ENCODE measurements at regions not wholly inside any gene's neighbourhood (a gene's known extent, or its start where the extent isn't known, plus 50 kb on each side); places are given as distances from the start of the nearest gene placed in this dataset.

- H3K4me2 ChIP-seq: no peak overlapping the region
- TF ChIP-seq EZH2 (IDR thresholded peaks at IDR 0.05; ENCODE audit: borderline replicate concordance) (no peak), EZH2phosphoT487 (IDR thresholded peaks at IDR 0.05; ENCODE audit: low read depth, severe bottlenecking, unreplicated experiment) (no peak)
- H2AFZ ChIP-seq: no peak overlapping the region
- H3K4me1 ChIP-seq (ENCODE audit: insufficient read depth): no peaks in the 10 kb centered on the region
- H3K4me3 ChIP-seq: no peak overlapping the region
- H3K27me3 ChIP-seq: no peaks in the 10 kb centered on the region
- no peaks in the 10 kb centered on the region for H3K9me2 ChIP-seq (replicated peaks; ENCODE audit: insufficient read depth)
- no peaks in the 10 kb centered on the region for H4K20me1 ChIP-seq (ENCODE audit: insufficient read depth, poor library complexity, severe bottlenecking)
- 74% methylated on average over 5 of the region's 5 CpGs for WGBS (ENCODE audit: low lambda C conversion rate, missing lambda C conversion rate)
- no peak for DNase-seq (ENCODE audit: low spot score)
- no peaks in the 10 kb centered on the region for H3K79me2 ChIP-seq
- H3K27ac ChIP-seq: no peak overlapping the region
- no peaks in the 10 kb centered on the region for H3K9me3 ChIP-seq (ENCODE audit: low read depth)
- H3K36me3 ChIP-seq (replicated peaks; ENCODE audit: insufficient read depth, low read depth): no peaks in the 10 kb centered on the region
Measured at GRCh38 chr5:15034379-15034778, 162.8 kb upstream of the ANKH start.

DNA sequence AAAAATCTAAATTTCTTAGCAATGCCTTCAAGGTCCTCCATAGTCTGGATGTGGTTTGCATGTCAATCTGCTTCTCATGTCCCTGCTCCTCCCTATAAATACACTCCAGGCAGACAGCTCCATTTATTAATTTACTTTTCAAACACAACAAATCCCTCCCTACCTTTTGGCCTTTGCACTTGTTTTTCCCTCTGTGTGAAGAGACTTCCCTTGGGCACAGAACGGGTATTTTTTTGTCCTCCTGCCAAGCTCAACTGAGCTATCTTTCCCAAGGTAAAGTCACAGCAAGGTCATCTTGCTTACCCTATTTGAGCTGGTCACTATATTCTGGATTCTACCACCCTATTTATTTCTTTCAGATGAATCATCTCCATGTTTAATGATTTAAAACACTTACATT is 159.6 kb upstream of the ANKH start:
- no peaks in the 10 kb centered on the region for H3K4me1 ChIP-seq (ENCODE audit: insufficient read depth)
- no peak for DNase-seq (ENCODE audit: low spot score)
- TF ChIP-seq, protein P1, sequence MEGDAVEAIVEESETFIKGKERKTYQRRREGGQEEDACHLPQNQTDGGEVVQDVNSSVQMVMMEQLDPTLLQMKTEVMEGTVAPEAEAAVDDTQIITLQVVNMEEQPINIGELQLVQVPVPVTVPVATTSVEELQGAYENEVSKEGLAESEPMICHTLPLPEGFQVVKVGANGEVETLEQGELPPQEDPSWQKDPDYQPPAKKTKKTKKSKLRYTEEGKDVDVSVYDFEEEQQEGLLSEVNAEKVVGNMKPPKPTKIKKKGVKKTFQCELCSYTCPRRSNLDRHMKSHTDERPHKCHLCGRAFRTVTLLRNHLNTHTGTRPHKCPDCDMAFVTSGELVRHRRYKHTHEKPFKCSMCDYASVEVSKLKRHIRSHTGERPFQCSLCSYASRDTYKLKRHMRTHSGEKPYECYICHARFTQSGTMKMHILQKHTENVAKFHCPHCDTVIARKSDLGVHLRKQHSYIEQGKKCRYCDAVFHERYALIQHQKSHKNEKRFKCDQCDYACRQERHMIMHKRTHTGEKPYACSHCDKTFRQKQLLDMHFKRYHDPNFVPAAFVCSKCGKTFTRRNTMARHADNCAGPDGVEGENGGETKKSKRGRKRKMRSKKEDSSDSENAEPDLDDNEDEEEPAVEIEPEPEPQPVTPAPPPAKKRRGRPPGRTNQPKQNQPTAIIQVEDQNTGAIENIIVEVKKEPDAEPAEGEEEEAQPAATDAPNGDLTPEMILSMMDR (IDR thresholded peaks at IDR 0.05; ENCODE audit: poor library complexity): no peak
- TF ChIP-seq EZH2 (IDR thresholded peaks at IDR 0.05; ENCODE audit: borderline replicate concordance) (no peak), EZH2phosphoT487 (IDR thresholded peaks at IDR 0.05; ENCODE audit: low read depth, severe bottlenecking, unreplicated experiment) (no peak)
- H3K9me2 ChIP-seq (replicated peaks; ENCODE audit: insufficient read depth): no peaks in the 10 kb centered on the region
- no peak overlapping the region for H3K4me3 ChIP-seq
- H3K4me2 ChIP-seq: no peak overlapping the region
- H3K9me3 ChIP-seq (ENCODE audit: low read depth): no peaks in the 10 kb centered on the region
- H3K27ac ChIP-seq: no peak overlapping the region
- H3K27me3 ChIP-seq: no peaks in the 10 kb centered on the region
- H4K20me1 ChIP-seq (ENCODE audit: insufficient read depth, poor library complexity, severe bottlenecking): no peaks in the 10 kb centered on the region
- no peaks in the 10 kb centered on the region for H3K79me2 ChIP-seq
- H2AFZ ChIP-seq: no peak overlapping the region
- no peaks in the 10 kb centered on the region for H3K36me3 ChIP-seq (replicated peaks; ENCODE audit: insufficient read depth, low read depth)
- WGBS (ENCODE audit: low lambda C conversion rate, missing lambda C conversion rate): 82% methylated on average over 1 of the region's 1 CpG

DNA sequence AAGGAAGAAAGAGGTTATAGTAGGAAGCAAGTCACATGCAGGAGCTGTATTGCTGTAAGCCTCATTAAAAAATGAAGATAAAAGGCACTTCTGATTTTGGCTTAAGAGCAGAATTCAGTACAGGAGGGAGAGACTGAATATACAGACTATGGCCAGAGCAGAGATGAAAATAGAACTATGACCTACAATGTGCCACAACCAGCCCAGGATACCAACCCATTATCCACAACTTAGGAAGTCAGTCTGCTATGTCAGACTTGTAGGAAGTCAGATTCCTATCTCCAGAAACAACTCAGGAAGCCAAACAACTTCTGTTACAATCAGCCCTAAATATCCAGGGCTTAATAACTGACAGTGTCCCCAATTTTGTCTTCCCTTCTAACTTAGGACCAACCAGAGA is 156.2 kb upstream of the ANKH start:
- Histone ChIP-seq H3K4me2 (no peak overlapping the region), H2AFZ (no peak overlapping the region), H3K36me3 (replicated peaks; ENCODE audit: insufficient read depth, low read depth) (no peaks in the 10 kb centered on the region), H3K4me1 (ENCODE audit: insufficient read depth) (no peaks in the 10 kb centered on the region), H3K79me2 (no peaks in the 10 kb centered on the region), H4K20me1 (ENCODE audit: insufficient read depth, poor library complexity, severe bottlenecking) (no peaks in the 10 kb centered on the region), H3K9me3 (ENCODE audit: low read depth) (no peaks in the 10 kb centered on the region), H3K4me3 (no peak overlapping the region), H3K27me3 (no peaks in the 10 kb centered on the region), H3K27ac (no peak overlapping the region), H3K9me2 (replicated peaks; ENCODE audit: insufficient read depth) (no peaks in the 10 kb centered on the region)
- TF ChIP-seq, protein P1 (IDR thresholded peaks at IDR 0.05; ENCODE audit: poor library complexity): no peak
- TF ChIP-seq EZH2 (IDR thresholded peaks at IDR 0.05; ENCODE audit: borderline replicate concordance) (no peak), EZH2phosphoT487 (IDR thresholded peaks at IDR 0.05; ENCODE audit: low read depth, severe bottlenecking, unreplicated experiment) (no peak)
- no peak for DNase-seq (ENCODE audit: low spot score)

DNA sequence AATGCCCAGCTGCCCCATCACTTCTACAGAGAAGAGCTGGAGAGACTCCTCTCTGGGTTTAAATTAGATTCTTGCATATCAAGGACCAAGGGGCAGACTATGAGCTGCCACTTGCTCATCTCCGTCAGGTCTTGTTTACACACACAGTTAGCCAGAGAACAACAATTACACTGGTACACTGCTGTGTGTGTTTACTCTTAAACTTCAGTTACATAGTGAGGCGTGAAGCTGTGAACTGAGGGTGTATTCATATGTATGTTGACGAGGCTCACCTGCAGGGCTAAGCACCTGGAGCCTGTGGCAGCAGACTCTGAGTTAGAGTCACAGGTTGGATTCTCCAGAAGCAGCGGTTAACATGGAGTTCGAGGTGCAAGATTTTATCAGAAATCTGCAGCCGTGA is 155.4 kb upstream of the ANKH start:
- no peaks in the 10 kb centered on the region for H3K27me3 ChIP-seq
- no peak overlapping the region for H3K27ac ChIP-seq
- H2AFZ ChIP-seq: no peak overlapping the region
- H3K4me3 ChIP-seq: no peak overlapping the region
- TF ChIP-seq EZH2 (IDR thresholded peaks at IDR 0.05; ENCODE audit: borderline replicate concordance) (no peak), EZH2phosphoT487 (IDR thresholded peaks at IDR 0.05; ENCODE audit: low read depth, severe bottlenecking, unreplicated experiment) (no peak)
- TF ChIP-seq, protein P1 (IDR thresholded peaks at IDR 0.05; ENCODE audit: poor library complexity): no peak
- H3K79me2 ChIP-seq: no peaks in the 10 kb centered on the region
- DNase-seq (ENCODE audit: low spot score): no peak
- 63% methylated on average over 6 of the region's 6 CpGs for WGBS (ENCODE audit: low lambda C conversion rate, missing lambda C conversion rate)
- peaks cover 1% of the 10 kb centered on the region for H3K4me1 ChIP-seq (ENCODE audit: insufficient read depth)
- H4K20me1 ChIP-seq (ENCODE audit: insufficient read depth, poor library complexity, severe bottlenecking): no peaks in the 10 kb centered on the region
- H3K36me3 ChIP-seq (replicated peaks; ENCODE audit: insufficient read depth, low read depth): no peaks in the 10 kb centered on the region
- H3K9me2 ChIP-seq (replicated peaks; ENCODE audit: insufficient read depth): no peaks in the 10 kb centered on the region
- H3K9me3 ChIP-seq (ENCODE audit: low read depth): no peaks in the 10 kb centered on the region
- no peak overlapping the region for H3K4me2 ChIP-seq
